Ammon's horn (tissue), 1 donor: ENCODE measurements at regions not wholly inside any gene's neighbourhood (a gene's known extent, or its start where the extent isn't known, plus 50 kb on each side); places are given as distances from the start of the nearest gene placed in this dataset.

Experiments used
- DNase-seq: peaks from one replicate; pipeline ENCODE4 v3.0.0-alpha.2; 2016; ENCODE audit warnings: low spot score

GRCh38 chr4:38189445-38189844 lies 229.2 kb downstream of the PTTG2 start:
- no peak for DNase-seq

GRCh38 chr4:38190717-38191178 lies 230.6 kb downstream of the PTTG2 start:
- DNase-seq: peak; percentile 51

- DNase-seq: no peak
Observed at GRCh38 chr4:38192516-38192915, 232.3 kb downstream of the PTTG2 start.

- no peak for DNase-seq
Observed at GRCh38 chr4:38193236-38193863, 233.2 kb downstream of the PTTG2 start.

GRCh38 chr4:38194047-38194602 lies 233.9 kb downstream of the PTTG2 start:
- DNase-seq: no peak

- DNase-seq: no peak
Observed at GRCh38 chr4:38195486-38195885, 235.3 kb downstream of the PTTG2 start.

- DNase-seq: no peak
Observed at GRCh38 chr4:38195911-38196310, 235.7 kb downstream of the PTTG2 start.

GRCh38 chr4:38202242-38202641 lies 242.0 kb downstream of the PTTG2 start:
- no peak for DNase-seq

GRCh38 chr4:38203609-38204008 lies 243.4 kb downstream of the PTTG2 start:
- no peak for DNase-seq

GRCh38 chr4:38204339-38205035 lies 244.3 kb downstream of the PTTG2 start:
- peak; percentile 80 for DNase-seq

- no peak for DNase-seq
Observed at GRCh38 chr4:38205261-38205660, 245.1 kb downstream of the PTTG2 start.

- no peak for DNase-seq
Observed at GRCh38 chr4:38207110-38207457, 246.9 kb downstream of the PTTG2 start.

GRCh38 chr4:38209654-38210053 lies 249.5 kb downstream of the PTTG2 start:
- DNase-seq: no peak

- no peak for DNase-seq
Observed at GRCh38 chr4:38210396-38211114, 250.4 kb downstream of the PTTG2 start.

- DNase-seq: no peak
Observed at GRCh38 chr4:38211885-38212284, 251.7 kb downstream of the PTTG2 start.

GRCh38 chr4:38213083-38213805 lies 253.0 kb downstream of the PTTG2 start:
- DNase-seq: no peak

GRCh38 chr4:38222892-38223291 lies 262.7 kb downstream of the PTTG2 start:
- no peak for DNase-seq

GRCh38 chr4:38223306-38223705 lies 263.1 kb downstream of the PTTG2 start:
- DNase-seq: peak; percentile 15

- DNase-seq: peak; percentile 91
Observed at GRCh38 chr4:38223782-38224236, 263.6 kb downstream of the PTTG2 start.

- no peak for DNase-seq
Observed at GRCh38 chr4:38224850-38225249, 264.7 kb downstream of the PTTG2 start.

GRCh38 chr4:38226170-38226569 lies 266.0 kb downstream of the PTTG2 start:
- DNase-seq: no peak
